Peyer's patch (tissue), 4 donors: ENCODE measurements at regions not wholly inside any gene's neighbourhood (a gene's known extent, or its start where the extent isn't known, plus 50 kb on each side); places are given as distances from the start of the nearest gene placed in this dataset.

Source experiments
- POLR2A ChIP-seq, 2 donors: fragments of 450-650 bp; IDR thresholded peaks; one replicate each; pipeline ENCODE4 v1.5.1; 2017; ENCODE audit warnings: antibody characterized with exemption in 2 of 2, mild to moderate bottlenecking in 2 of 2, moderate library complexity in 2 of 2
- TF ChIP-seq, protein P1 (sequence below), 6 experiments: fragments of 450-650 bp in 4 of 6; fragments of 200-600 bp in 2 of 6; sonication (generic) in 1 of 6; IDR thresholded peaks; one replicate each; pipeline ENCODE4 v1.5.1; 2017 to 2019; ENCODE audit warnings: antibody characterized with exemption in 6 of 6, mild to moderate bottlenecking in 3 of 6, moderate library complexity in 1 of 6

- TF ChIP-seq, protein P1, sequence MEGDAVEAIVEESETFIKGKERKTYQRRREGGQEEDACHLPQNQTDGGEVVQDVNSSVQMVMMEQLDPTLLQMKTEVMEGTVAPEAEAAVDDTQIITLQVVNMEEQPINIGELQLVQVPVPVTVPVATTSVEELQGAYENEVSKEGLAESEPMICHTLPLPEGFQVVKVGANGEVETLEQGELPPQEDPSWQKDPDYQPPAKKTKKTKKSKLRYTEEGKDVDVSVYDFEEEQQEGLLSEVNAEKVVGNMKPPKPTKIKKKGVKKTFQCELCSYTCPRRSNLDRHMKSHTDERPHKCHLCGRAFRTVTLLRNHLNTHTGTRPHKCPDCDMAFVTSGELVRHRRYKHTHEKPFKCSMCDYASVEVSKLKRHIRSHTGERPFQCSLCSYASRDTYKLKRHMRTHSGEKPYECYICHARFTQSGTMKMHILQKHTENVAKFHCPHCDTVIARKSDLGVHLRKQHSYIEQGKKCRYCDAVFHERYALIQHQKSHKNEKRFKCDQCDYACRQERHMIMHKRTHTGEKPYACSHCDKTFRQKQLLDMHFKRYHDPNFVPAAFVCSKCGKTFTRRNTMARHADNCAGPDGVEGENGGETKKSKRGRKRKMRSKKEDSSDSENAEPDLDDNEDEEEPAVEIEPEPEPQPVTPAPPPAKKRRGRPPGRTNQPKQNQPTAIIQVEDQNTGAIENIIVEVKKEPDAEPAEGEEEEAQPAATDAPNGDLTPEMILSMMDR (IDR thresholded peaks at IDR 0.05): no peak
- TF ChIP-seq POLR2A (IDR thresholded peaks at IDR 0.05): no peak
These were observed 255.6 kb upstream of the OSR1 start for GRCh38 chr2:19614066-19614465.
